HG02759 (cell line): ENCODE measurements at regions not wholly inside any gene's neighbourhood (a gene's known extent, or its start where the extent isn't known, plus 50 kb on each side); places are given as distances from the start of the nearest gene placed in this dataset.

Experiments
- ATAC-seq: cut with Tn5 transposase; IDR thresholded peaks from one replicate; pipeline ENCODE4 v1.9.1; 2021; ENCODE audit warnings: mild to moderate bottlenecking, moderate library complexity; ENCODE audit not compliant: unreplicated experiment

- ATAC-seq = no peak
These were observed 215.3 kb upstream of the SETBP1 start for GRCh38 chr18:44465381-44465841.

GRCh38 chr18:44466997-44467396, 213.7 kb upstream of the SETBP1 start:
- no peak for ATAC-seq

GRCh38 chr18:44467718-44468117, 213.0 kb upstream of the SETBP1 start:
- no peak for ATAC-seq

- no peak for ATAC-seq
These were observed 207.2 kb upstream of the SETBP1 start for GRCh38 chr18:44473394-44474066.

- ATAC-seq = no peak
These were observed 206.6 kb upstream of the SETBP1 start for GRCh38 chr18:44474067-44474411.

GRCh38 chr18:44474591-44474990, 206.1 kb upstream of the SETBP1 start:
- no peak for ATAC-seq

- ATAC-seq = no peak
These were observed 197.9 kb upstream of the SETBP1 start for GRCh38 chr18:44482761-44483160.

- ATAC-seq = no peak
These were observed 185.5 kb upstream of the SETBP1 start for GRCh38 chr18:44495151-44495550.

DNA sequence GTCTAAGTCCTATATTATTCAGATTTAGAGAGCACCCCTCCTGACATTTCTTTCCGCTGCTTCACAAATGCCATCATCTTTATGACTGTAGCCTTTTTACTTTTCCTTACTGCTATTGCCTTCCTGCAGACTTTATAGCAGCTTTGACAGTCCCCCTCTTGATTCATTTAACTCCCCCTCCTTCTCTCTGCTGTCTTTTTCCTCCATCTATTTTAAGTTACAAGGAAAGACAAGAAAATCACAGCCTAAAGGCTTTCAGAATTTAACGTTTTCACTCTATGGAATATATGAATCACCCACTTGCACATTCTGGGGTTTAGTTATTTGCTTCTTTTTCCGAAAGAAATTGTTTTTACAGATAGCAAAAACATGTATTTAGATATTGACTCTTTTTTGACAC, 183.4 kb upstream of the SETBP1 start:
- ATAC-seq = no peak

- ATAC-seq = no peak
These were observed 182.8 kb upstream of the SETBP1 start for GRCh38 chr18:44497757-44498490.

DNA sequence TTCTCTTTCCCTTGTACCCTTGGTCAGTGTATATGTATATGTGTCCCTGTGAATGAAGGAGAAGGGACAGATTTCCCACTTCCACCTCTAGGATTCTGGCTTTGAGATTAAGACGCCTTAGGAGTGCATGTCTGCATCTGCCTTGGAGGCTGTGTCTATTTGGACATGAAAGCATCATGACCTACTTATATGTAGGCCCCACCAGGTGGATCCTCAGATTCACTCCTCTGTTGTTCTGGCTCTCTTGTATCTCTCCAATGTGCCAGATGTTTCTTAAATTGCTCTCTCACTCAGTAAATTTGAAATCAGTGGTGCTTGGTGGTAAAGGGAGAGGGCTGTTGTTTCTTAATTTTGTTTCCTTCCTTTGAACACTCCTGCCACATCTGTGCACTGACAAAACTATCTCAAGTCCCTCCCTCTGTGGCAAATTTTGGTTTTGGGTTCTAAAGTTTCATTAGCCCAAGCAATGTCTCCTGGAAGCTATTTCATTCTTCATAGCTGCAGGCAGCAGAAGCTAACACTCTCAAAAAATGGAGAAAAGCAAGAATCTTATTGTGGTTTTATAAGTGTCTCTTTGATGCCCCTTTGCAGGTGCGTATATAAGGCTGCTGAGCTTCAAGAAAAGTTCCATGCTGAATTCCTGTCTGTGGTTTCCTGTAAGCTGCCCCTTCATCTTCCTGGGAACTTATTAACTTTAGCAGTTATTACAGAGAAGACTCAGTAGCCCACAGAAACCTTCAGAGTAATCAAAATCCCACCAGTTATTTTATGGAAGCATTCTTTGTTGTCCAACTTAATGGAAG, 179.7 kb upstream of the SETBP1 start:
- no peak for ATAC-seq

GRCh38 chr18:44502221-44502620, 178.5 kb upstream of the SETBP1 start:
- ATAC-seq = no peak

- ATAC-seq = no peak
These were observed 177.9 kb upstream of the SETBP1 start for GRCh38 chr18:44502790-44503189.

DNA sequence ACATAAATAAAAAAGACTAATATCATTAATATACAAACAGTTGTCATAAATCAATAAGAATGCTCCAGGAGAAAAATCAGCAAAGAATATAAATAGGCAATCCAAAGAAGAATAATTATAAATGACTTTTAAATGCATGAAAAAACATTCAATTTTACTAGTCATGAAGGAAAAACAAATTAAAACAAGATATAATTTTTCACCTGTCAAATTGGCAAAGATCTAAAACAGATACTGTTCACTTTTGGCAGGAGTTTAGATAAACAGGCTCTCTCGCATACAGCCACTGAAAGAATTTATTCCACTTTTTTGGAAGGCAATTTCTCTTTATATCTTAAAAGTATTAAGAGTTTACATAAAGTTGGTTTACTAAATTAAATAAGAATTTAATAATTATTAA, 176.8 kb upstream of the SETBP1 start:
- no peak for ATAC-seq

DNA sequence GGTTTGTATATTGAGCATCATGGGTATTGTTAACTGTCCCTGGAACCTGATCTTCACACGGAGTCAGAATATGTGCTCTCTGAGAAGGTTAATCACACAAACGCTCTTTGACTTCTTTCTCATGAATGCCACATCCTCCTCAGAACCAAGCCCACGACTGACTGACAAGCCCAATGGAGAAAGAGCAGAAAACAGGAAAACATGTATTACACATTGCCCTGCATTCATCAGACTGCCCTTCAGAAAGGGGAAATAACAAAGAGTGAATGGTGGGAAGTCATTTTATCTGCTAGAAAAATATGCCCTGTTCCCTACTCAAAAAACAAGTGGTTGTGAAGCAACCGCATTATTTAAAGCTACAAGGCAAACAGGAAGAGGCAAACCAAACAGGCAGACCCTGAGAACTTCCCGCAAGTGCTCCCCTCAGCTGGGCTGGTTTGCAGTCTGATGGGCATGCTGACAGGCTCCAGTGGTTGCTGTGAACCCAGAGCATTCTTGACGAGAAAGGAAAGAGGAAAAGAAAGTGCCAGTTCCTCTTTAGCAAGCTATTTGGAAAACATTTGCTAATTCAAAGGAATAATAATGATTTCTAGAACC, 172.9 kb upstream of the SETBP1 start:
- ATAC-seq = peak; percentile 81

DNA sequence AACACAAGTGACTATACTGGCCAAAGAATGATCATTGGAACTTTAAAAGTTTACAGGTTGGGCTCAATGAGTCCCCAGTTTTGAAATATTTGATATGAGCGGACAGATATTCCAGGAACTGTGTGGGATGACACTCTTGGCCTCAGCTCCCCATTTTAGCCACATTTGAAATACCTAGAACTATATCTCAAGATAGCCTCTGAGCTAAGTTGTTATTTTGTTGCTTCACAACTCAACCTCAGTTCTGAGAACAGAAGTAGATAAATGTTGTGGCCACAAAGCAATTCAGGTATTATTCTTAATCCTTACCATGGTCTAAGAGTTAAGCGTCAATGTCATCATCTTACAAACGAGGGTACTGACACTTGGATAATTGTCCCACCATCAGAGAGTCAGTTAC, 172.2 kb upstream of the SETBP1 start:
- ATAC-seq = no peak

DNA sequence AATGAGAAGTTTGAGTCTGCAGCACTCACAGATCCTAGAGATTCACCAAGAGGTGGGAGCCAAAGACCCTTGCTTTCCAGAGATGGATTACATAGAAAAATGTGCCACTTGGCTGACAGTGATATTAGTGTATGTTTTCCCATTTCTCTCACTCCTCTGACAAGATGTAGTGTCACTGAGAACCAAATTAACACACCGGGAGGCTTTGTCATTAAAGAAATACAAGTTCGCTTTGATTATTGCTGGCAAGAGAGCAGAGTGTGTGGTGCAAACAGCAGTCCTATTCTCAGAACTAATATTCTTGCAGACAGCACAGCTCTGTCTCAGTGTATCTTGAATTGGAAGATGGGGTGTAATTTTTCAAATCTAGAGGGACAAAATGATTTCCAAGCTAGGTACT, 171.6 kb upstream of the SETBP1 start:
- ATAC-seq = no peak

- ATAC-seq = no peak
These were observed 170.3 kb upstream of the SETBP1 start for GRCh38 chr18:44510390-44510789.

DNA sequence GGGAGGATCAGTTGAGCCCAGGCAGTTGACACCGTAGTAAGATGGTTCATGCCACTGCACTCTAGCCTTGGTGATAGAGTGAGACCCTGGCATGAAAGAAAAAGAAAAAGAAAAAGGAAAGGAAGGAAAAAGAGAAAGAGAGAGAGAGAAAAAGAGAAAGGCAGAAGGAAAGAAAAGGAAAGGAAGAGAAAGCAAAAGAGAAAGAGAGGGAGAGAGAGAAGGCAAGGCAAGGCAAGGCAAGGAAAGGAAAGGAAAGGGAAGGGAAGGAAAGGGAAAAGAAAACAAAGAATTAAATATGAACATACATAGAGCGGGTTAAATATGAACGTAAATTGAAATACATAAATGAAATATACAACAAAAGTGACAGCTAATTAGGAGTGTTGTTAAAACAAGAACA, 167.5 kb upstream of the SETBP1 start:
- no peak for ATAC-seq

DNA sequence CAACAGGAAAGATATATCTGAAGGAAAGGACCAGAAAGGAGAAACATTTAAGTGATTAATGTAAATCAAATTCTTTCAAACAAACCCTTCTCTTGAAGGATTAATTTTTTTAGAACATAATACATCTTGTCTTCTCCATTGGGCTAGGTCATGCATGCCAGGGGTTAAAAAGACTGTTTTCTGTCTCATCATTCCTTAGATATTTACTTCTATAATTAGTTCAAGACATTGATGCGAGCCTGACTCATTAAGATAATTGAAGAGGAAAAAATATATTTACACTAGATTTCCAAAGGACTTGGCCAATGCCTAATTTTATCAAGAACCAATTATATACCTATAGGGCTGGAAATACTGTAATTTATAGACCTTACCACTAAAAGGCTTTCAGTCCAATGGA, 166.6 kb upstream of the SETBP1 start:
- no peak for ATAC-seq

- no peak for ATAC-seq
These were observed 165.9 kb upstream of the SETBP1 start for GRCh38 chr18:44514766-44515165.
